OCI-LY7 (cell line): ENCODE measurements at regions not wholly inside any gene's neighbourhood (a gene's known extent, or its start where the extent isn't known, plus 50 kb on each side); places are given as distances from the start of the nearest gene placed in this dataset.

Source experiments
- BruUV-seq: library from RNA; stranded (reverse); fragments of 400-500 nt; replicated peaks from 2 replicates; lab custom pipeline; 2021; lab: Mats Ljungman, UMichigan
- CTCF ChIA-PET: fragments of 300-600 bp; sonication (Branson Sonifier 250); formaldehyde crosslinking; loops from one replicate; lab custom pipeline; 2022; ENCODE audit warnings: antibody characterized with exemption; ENCODE audit not compliant: unreplicated experiment; lab: Charles Lee
- POLR2A ChIA-PET: fragments of 300-600 bp; sonication (Branson Sonifier 250); formaldehyde crosslinking; loops from one replicate; lab custom pipeline; 2022; ENCODE audit warnings: antibody characterized with exemption; lab: Charles Lee
- DNase-seq: peaks from one replicate; pipeline ENCODE4 v3.0.0-alpha.2; 2015; ENCODE audit warnings: low spot score
- H2AFZ ChIP-seq: fragments of 200-600 bp; sonication (generic), shearing (Covaris generic); 2 replicates; pipeline ENCODE4 v1.6.1; 2014; ENCODE audit warnings: mild to moderate bottlenecking, antibody characterized with exemption, low read length, moderate library complexity
- H3K27ac ChIP-seq: fragments of 200-600 bp; sonication (generic); 2 replicates; pipeline ENCODE4 v1.5.1; 2014; ENCODE audit warnings: mixed run types, low read depth, mild to moderate bottlenecking, moderate library complexity, low read length, inconsistent platforms; ENCODE audit not compliant: poor library complexity, severe bottlenecking
- H3K36me3 ChIP-seq: fragments of 200-600 bp; sonication (generic); 2 replicates; pipeline ENCODE4 v1.6.1; 2014; ENCODE audit warnings: mild to moderate bottlenecking, antibody characterized with exemption, low read length, moderate library complexity, mixed read lengths; ENCODE audit not compliant: insufficient read depth
- H3K4me1 ChIP-seq: fragments of 200-600 bp; sonication (generic); 2 replicates; pipeline ENCODE4 v1.5.1; 2014; ENCODE audit warnings: mild to moderate bottlenecking, low read length; ENCODE audit not compliant: insufficient read depth, poor library complexity, severe bottlenecking
- H3K4me2 ChIP-seq: fragments of 200-600 bp; sonication (generic); 2 replicates; pipeline ENCODE4 v1.6.1; 2014; ENCODE audit warnings: mild to moderate bottlenecking, low read length
- H3K4me3 ChIP-seq: fragments of 200-600 bp; sonication (generic); 2 replicates; pipeline ENCODE4 v1.5.1; 2014; ENCODE audit warnings: mild to moderate bottlenecking, low read depth, low read length; ENCODE audit not compliant: poor library complexity, severe bottlenecking
- H3K79me2 ChIP-seq: fragments of 200-600 bp; sonication (generic); 2 replicates; pipeline ENCODE4 v1.6.1; 2016; ENCODE audit warnings: low read depth, mild to moderate bottlenecking, low read length, moderate library complexity, mixed read lengths; ENCODE audit not compliant: insufficient read depth
- H3K9me2 ChIP-seq: fragments of 200-600 bp; sonication (generic); 2 replicates; pipeline ENCODE4 v1.6.1; 2016; ENCODE audit warnings: mild to moderate bottlenecking, low read length, mixed read lengths; ENCODE audit not compliant: insufficient read depth
- H3K9me3 ChIP-seq: fragments of 200-600 bp; sonication (generic); 2 replicates; pipeline ENCODE4 v1.6.1; 2014; ENCODE audit warnings: mild to moderate bottlenecking, mixed run types, low read length, mixed read lengths
- H4K20me1 ChIP-seq: fragments of 200-600 bp; sonication (generic); 2 replicates; pipeline ENCODE4 v1.6.1; 2014; ENCODE audit warnings: mild to moderate bottlenecking, antibody characterized with exemption, low read length, moderate library complexity, mixed read lengths; ENCODE audit not compliant: insufficient read depth
- EZH2phosphoT487 ChIP-seq: fragments of 200-600 bp; sonication (generic); IDR thresholded peaks from 2 replicates; pipeline ENCODE4 v1.6.1; 2018; ENCODE audit warnings: low read depth, borderline replicate concordance, mild to moderate bottlenecking, mixed run types, antibody characterized with exemption, low read length, moderate library complexity, mixed read lengths
- intact Hi-C: fragments of 100-400 bp; cut with micrococcal nuclease; formaldehyde crosslinking; loops from one replicate; pipeline ENCODE4 v1.10.0; 2022; ENCODE audit not compliant: unreplicated experiment
- TF ChIP-seq, protein P1 (sequence below): fragments of 200-600 bp; sonication (generic); conservative IDR thresholded peaks from 2 replicates; pipeline ENCODE4 v1.5.1; 2014; ENCODE audit warnings: mild to moderate bottlenecking, antibody characterized with exemption, low read length, moderate library complexity, mixed read lengths

DNA sequence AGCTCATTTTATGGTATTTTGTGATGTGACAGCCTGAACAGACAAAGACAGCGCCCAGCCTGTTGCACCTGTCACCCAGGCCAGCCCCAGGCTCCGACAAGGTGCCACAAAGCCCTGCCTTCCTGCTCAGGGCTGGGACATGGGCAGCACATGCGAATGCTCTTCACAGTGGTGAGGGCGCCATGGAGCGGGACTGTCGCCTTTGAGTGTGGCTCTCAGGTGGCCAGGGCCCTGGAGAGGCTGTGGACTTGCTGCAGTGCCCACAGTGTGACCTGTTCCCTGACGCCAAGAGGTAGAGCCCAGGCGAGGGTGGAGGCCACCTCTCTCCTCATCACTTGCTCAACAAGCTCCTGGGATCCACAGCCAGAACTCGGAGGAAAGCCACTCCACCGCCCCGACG is 346.3 kb downstream of the SHANK2 start:
- H3K79me2 ChIP-seq, result no peaks in the 10 kb centered on the region
- TF ChIP-seq, protein P1, sequence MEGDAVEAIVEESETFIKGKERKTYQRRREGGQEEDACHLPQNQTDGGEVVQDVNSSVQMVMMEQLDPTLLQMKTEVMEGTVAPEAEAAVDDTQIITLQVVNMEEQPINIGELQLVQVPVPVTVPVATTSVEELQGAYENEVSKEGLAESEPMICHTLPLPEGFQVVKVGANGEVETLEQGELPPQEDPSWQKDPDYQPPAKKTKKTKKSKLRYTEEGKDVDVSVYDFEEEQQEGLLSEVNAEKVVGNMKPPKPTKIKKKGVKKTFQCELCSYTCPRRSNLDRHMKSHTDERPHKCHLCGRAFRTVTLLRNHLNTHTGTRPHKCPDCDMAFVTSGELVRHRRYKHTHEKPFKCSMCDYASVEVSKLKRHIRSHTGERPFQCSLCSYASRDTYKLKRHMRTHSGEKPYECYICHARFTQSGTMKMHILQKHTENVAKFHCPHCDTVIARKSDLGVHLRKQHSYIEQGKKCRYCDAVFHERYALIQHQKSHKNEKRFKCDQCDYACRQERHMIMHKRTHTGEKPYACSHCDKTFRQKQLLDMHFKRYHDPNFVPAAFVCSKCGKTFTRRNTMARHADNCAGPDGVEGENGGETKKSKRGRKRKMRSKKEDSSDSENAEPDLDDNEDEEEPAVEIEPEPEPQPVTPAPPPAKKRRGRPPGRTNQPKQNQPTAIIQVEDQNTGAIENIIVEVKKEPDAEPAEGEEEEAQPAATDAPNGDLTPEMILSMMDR, result no peak
- TF ChIP-seq EZH2phosphoT487, result no peak
- intact Hi-C loops, result no loop called here
- H4K20me1 ChIP-seq, result no peaks in the 10 kb centered on the region
- no peaks in the 10 kb centered on the region for H3K36me3 ChIP-seq
- BruUV-seq, result no TSS peak
- H3K4me1 ChIP-seq, result no peaks in the 10 kb centered on the region
- no peak overlapping the region for H3K4me2 ChIP-seq
- no peaks in the 10 kb centered on the region for H3K9me3 ChIP-seq
- H3K9me2 ChIP-seq, result no peaks in the 10 kb centered on the region
- POLR2A ChIA-PET, result interaction anchor here (0.6 kb wide), 1 partner anchor 14 kb away, joined by 3 read pairs; no protein-coding TSS in a partner anchor
- H3K27ac ChIP-seq, result no peak overlapping the region
- no peak overlapping the region for H2AFZ ChIP-seq
- H3K4me3 ChIP-seq, result no peak overlapping the region
- DNase-seq, result no peak
- CTCF ChIA-PET, result no interaction called here

GRCh38 chr11:70908223-70908622 is 344.2 kb downstream of the SHANK2 start:
- ChIA-PET CTCF (no interaction called here), POLR2A (no interaction called here)
- no TSS peak for BruUV-seq
- H3K9me2 ChIP-seq, result no peaks in the 10 kb centered on the region
- intact Hi-C loops, result no loop called here
- no peak for DNase-seq
- H2AFZ ChIP-seq, result no peak overlapping the region
- H3K4me1 ChIP-seq, result no peaks in the 10 kb centered on the region
- no peaks in the 10 kb centered on the region for H3K79me2 ChIP-seq
- H3K4me2 ChIP-seq, result no peak overlapping the region
- TF ChIP-seq EZH2phosphoT487, result no peak
- TF ChIP-seq, protein P1, result no peak
- no peaks in the 10 kb centered on the region for H3K9me3 ChIP-seq
- no peak overlapping the region for H3K27ac ChIP-seq
- H4K20me1 ChIP-seq, result no peaks in the 10 kb centered on the region
- no peak overlapping the region for H3K4me3 ChIP-seq
- no peaks in the 10 kb centered on the region for H3K36me3 ChIP-seq

DNA sequence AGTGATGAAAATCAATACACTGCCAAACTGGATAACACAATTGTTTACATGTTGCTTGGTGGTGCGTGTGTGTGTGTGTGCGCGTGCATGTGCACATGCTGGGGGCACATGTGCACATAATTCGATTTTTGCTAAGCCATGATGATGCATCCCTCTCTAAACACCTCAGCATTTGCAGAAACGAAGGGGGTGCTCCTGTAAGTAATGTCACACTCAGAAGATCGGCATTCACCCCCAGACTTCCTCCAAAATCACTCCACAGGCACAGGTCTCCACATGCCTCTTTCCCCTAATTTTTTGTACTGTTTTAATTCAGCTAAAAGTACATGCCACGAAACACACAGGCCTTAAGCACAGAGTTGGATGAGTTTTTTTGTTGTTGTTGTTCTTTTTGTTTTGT is 341.5 kb downstream of the SHANK2 start:
- no peaks in the 10 kb centered on the region for H3K36me3 ChIP-seq
- H3K27ac ChIP-seq, result no peak overlapping the region
- no peaks in the 10 kb centered on the region for H3K9me2 ChIP-seq
- no peak for DNase-seq
- H3K79me2 ChIP-seq, result no peaks in the 10 kb centered on the region
- H3K4me3 ChIP-seq, result no peak overlapping the region
- POLR2A ChIA-PET, result no interaction called here
- CTCF ChIA-PET, result no interaction called here
- no peak overlapping the region for H3K4me2 ChIP-seq
- H2AFZ ChIP-seq, result no peak overlapping the region
- intact Hi-C loops, result no loop called here
- no peaks in the 10 kb centered on the region for H3K4me1 ChIP-seq
- H3K9me3 ChIP-seq, result no peaks in the 10 kb centered on the region
- no peaks in the 10 kb centered on the region for H4K20me1 ChIP-seq
- no TSS peak for BruUV-seq
- TF ChIP-seq, protein P1, result no peak
- TF ChIP-seq EZH2phosphoT487, result no peak
